ENCODE measurements at regions not wholly inside any gene's neighbourhood (a gene's known extent, or its start where the extent isn't known, plus 50 kb on each side); places are given as distances from the start of the nearest gene placed in this dataset.

DNA sequence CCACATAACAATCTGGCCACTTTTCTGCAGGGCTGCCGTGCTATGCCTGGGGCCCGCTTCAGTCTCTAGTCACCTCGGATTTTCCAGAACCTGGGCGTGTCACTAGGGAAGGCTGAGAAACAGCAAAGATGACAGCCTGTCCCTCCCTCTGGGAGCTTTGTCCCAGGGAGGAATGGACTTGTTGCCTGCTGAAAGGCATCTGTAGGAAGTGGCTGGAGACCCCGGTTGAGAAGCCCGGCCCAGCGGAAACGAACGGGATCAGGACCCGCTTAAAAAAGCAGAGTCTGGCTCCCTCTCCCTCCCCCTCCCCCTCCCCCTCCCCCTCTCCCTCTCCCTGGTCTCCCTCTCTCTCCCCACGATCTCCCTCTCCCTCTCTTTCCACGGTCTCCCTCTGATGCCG is 149.5 kb upstream of the ZNF516 start:
- no peak overlapping the region for H2AFZ ChIP-seq (ENCODE audit: low read length)
- no peaks in the 10 kb centered on the region for H3K36me3 ChIP-seq (ENCODE audit: control insufficient read depth, insufficient read depth, low read length)
- H4K20me1 ChIP-seq (ENCODE audit: control insufficient read depth, extremely low read depth, insufficient read depth, low read length) = no peaks in the 10 kb centered on the region
- H3K27me3 ChIP-seq (ENCODE audit: control insufficient read depth, insufficient read depth, low read length) = no peaks in the 10 kb centered on the region
- H3K4me2 ChIP-seq (ENCODE audit: extremely low read depth, insufficient read depth, low read length) = no peak overlapping the region
- no peaks in the 10 kb centered on the region for H3K79me2 ChIP-seq (ENCODE audit: control insufficient read depth, insufficient read depth, low read length)
- no peaks in the 10 kb centered on the region for H3K4me1 ChIP-seq (ENCODE audit: control insufficient read depth, extremely low read depth, insufficient read depth, low read length)
- no peak overlapping the region for H3K9ac ChIP-seq (ENCODE audit: insufficient read depth, low read length)
- H3K27ac ChIP-seq (ENCODE audit: insufficient read depth, low read length) = no peak overlapping the region
- no peak for DNase-seq (ENCODE audit: low read depth in 2 of 2)
- no peak for TF ChIP-seq EZH2 (IDR thresholded peaks at IDR 0.05; ENCODE audit: low read length, missing control alignments)
- no peak for TF ChIP-seq CTCF (conservative IDR thresholded peaks at IDR 0.05 in 1 of 2, IDR thresholded peaks at IDR 0.05 in 1 of 2; ENCODE audit: low read depth in 1 of 2, low read length in 2 of 2)
- H3K9me3 ChIP-seq (ENCODE audit: control insufficient read depth, insufficient read depth, low read depth, low read length) = no peaks in the 10 kb centered on the region
- no peak overlapping the region for H3K4me3 ChIP-seq (replicated peaks in 1 of 4; ENCODE audit: control extremely low read depth in 1 of 4, insufficient read depth in 1 of 4, low read depth in 3 of 4, low read length in 4 of 4)

DNA sequence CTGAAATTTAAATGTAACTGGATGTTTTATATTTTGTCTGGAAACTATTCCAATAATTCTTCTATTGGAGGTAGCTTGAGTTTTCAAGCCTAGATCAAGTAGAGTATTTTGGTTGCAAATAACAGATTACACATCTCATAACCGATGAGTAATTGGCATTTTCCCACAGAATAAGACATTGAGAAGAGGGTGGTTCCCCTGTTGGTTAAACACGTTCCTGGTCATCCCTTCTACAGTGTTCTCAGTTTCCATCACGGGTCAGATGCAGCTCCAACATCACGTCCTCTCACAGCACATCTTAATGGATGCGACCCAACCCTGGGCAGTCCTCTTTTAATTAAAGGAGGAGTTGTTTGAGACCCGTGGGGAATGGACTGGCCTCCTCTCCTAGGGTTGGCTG is 149.0 kb upstream of the ZNF516 start:
- Histone ChIP-seq H3K4me2 (ENCODE audit: extremely low read depth, insufficient read depth, low read length) (no peak overlapping the region), H2AFZ (ENCODE audit: low read length) (no peak overlapping the region), H3K36me3 (ENCODE audit: control insufficient read depth, insufficient read depth, low read length) (no peaks in the 10 kb centered on the region), H3K27ac (ENCODE audit: insufficient read depth, low read length) (no peak overlapping the region), H3K4me3 (replicated peaks in 1 of 4; ENCODE audit: control extremely low read depth in 1 of 4, insufficient read depth in 1 of 4, low read depth in 3 of 4, low read length in 4 of 4) (no peak overlapping the region), H4K20me1 (ENCODE audit: control insufficient read depth, extremely low read depth, insufficient read depth, low read length) (no peaks in the 10 kb centered on the region), H3K4me1 (ENCODE audit: control insufficient read depth, extremely low read depth, insufficient read depth, low read length) (no peaks in the 10 kb centered on the region), H3K79me2 (ENCODE audit: control insufficient read depth, insufficient read depth, low read length) (no peaks in the 10 kb centered on the region), H3K9me3 (ENCODE audit: control insufficient read depth, insufficient read depth, low read depth, low read length) (no peaks in the 10 kb centered on the region), H3K9ac (ENCODE audit: insufficient read depth, low read length) (no peak overlapping the region), H3K27me3 (ENCODE audit: control insufficient read depth, insufficient read depth, low read length) (no peaks in the 10 kb centered on the region)
- DNase-seq (ENCODE audit: low read depth in 2 of 2) = no peak
- no peak for TF ChIP-seq EZH2 (IDR thresholded peaks at IDR 0.05; ENCODE audit: low read length, missing control alignments)
- no peak for TF ChIP-seq CTCF (conservative IDR thresholded peaks at IDR 0.05 in 1 of 2, IDR thresholded peaks at IDR 0.05 in 1 of 2; ENCODE audit: low read depth in 1 of 2, low read length in 2 of 2)

DNA sequence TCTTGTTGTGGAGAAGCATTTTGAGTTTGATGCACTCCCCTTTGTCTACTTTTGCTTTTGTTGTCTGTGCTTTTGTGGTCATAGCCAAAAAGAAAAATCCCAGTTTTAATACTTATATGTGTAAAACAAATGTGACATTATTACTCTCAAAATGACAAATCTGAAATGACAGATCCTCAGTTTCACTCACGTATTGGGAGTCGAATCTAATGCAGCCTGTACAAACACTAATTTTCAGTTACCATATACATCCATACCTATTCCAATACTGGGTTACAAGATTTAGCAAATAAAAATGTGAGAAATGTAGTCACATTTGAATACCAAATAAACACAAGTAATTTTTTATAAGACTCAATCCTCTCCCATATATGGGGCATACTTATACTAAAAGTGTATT is 148.2 kb upstream of the ZNF516 start:
- H3K4me1 ChIP-seq (ENCODE audit: control insufficient read depth, extremely low read depth, insufficient read depth, low read length) = no peaks in the 10 kb centered on the region
- no peak overlapping the region for H3K9ac ChIP-seq (ENCODE audit: insufficient read depth, low read length)
- no peak for TF ChIP-seq EZH2 (IDR thresholded peaks at IDR 0.05; ENCODE audit: low read length, missing control alignments)
- no peak for TF ChIP-seq CTCF (conservative IDR thresholded peaks at IDR 0.05 in 1 of 2, IDR thresholded peaks at IDR 0.05 in 1 of 2; ENCODE audit: low read depth in 1 of 2, low read length in 2 of 2)
- H2AFZ ChIP-seq (ENCODE audit: low read length) = no peak overlapping the region
- H3K36me3 ChIP-seq (ENCODE audit: control insufficient read depth, insufficient read depth, low read length) = no peaks in the 10 kb centered on the region
- H3K4me2 ChIP-seq (ENCODE audit: extremely low read depth, insufficient read depth, low read length) = no peak overlapping the region
- H3K4me3 ChIP-seq (replicated peaks in 1 of 4; ENCODE audit: control extremely low read depth in 1 of 4, insufficient read depth in 1 of 4, low read depth in 3 of 4, low read length in 4 of 4) = no peak overlapping the region
- no peak for DNase-seq (ENCODE audit: low read depth in 2 of 2)
- H3K9me3 ChIP-seq (ENCODE audit: control insufficient read depth, insufficient read depth, low read depth, low read length) = no peaks in the 10 kb centered on the region
- no peaks in the 10 kb centered on the region for H3K79me2 ChIP-seq (ENCODE audit: control insufficient read depth, insufficient read depth, low read length)
- H4K20me1 ChIP-seq (ENCODE audit: control insufficient read depth, extremely low read depth, insufficient read depth, low read length) = no peaks in the 10 kb centered on the region
- H3K27me3 ChIP-seq (ENCODE audit: control insufficient read depth, insufficient read depth, low read length) = peaks cover 3% of the 10 kb centered on the region
- H3K27ac ChIP-seq (ENCODE audit: insufficient read depth, low read length) = no peak overlapping the region

All from fibroblast of lung (primary cell).